Ectodermal cell (in vitro differentiated cells): ENCODE measurements at regions not wholly inside any gene's neighbourhood (a gene's known extent, or its start where the extent isn't known, plus 50 kb on each side); places are given as distances from the start of the nearest gene placed in this dataset.

Experiments used
- H3K27ac ChIP-seq: 2 replicates; pipeline ENCODE4 v1.7.0; 2013; ENCODE audit warnings: mild to moderate bottlenecking, low read depth, low read length; ENCODE audit not compliant: insufficient read depth, poor library complexity, severe bottlenecking
- H3K27me3 ChIP-seq: 2 replicates; pipeline ENCODE4 v1.7.0; 2013; ENCODE audit warnings: mild to moderate bottlenecking, low read length; ENCODE audit not compliant: insufficient read depth, control insufficient read depth, poor library complexity, severe bottlenecking
- H3K36me3 ChIP-seq: one replicate; pipeline ENCODE4 v1.7.0; 2013; ENCODE audit warnings: low read length; ENCODE audit not compliant: control insufficient read depth, insufficient read depth
- H3K4me1 ChIP-seq: one replicate; pipeline ENCODE4 v1.7.0; 2013; ENCODE audit warnings: low read length; ENCODE audit not compliant: control insufficient read depth, insufficient read depth
- H3K4me3 ChIP-seq: 2 replicates; pipeline ENCODE4 v1.7.0; 2013; ENCODE audit warnings: low read depth, low read length, control low read depth; ENCODE audit not compliant: insufficient read depth
- H3K9me3 ChIP-seq: 2 replicates; pipeline ENCODE4 v1.7.0; 2013; ENCODE audit warnings: mild to moderate bottlenecking, low read length, moderate library complexity; ENCODE audit not compliant: control insufficient read depth
- WGBS, 2 experiments: methylation state at CpG; one replicate each; pipeline ENCODE4 v1.1.7; 2013; ENCODE audit warnings: missing lambda C conversion rate in 2 of 2; 5-methylcytosine and 5-hydroxymethylcytosine counted together

DNA sequence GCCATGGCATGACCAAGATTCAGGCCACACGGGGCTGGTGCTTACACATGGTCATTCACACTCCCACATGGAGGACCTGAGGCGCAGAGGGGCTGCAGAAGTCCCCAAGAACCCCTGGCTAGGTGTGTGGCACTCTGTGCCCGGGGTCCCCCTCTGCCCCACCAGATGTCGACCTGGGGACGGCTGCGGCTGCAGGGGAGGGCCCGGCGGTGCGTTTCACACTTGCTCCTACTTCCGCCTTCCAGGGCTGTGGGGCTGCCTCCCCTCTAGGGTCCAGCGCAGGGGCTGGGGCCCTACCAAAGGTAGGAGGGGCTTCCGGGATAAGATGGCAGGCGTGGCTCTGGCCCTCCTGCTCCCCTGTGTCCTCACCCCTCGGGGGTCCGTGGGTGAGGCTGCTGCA, 81.1 kb upstream of the SLCO4A1 start:
- Histone ChIP-seq H3K4me3 (no peak overlapping the region), H3K36me3 (no peaks in the 10 kb centered on the region), H3K27ac (no peak overlapping the region), H3K27me3 (no peaks in the 10 kb centered on the region), H3K4me1 (peaks cover 21% of the 10 kb centered on the region), H3K9me3 (no peaks in the 10 kb centered on the region)
- WGBS, 2 experiments: 88 to 90% methylated on average over 15 of the region's 15 CpGs

DNA sequence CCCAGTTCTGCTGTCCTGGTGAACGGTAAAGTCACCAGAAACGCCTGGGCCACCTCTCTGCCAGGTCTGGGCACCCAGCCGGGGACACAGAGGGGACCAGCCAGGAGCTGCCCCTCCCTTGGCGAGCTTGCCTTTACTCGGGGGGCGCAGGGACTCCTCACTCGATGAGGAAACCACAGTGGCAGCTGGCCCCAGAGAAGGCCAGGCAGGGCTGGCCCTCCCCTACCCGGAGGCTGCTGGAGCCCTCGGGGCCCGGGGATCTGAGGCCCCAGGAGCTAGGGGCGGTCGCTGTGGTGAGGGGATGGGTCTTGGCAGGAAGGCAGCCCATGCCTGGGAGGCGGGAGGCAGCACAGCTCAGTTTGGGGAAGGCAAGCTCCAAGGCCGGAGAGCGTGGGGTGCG, 80.4 kb upstream of the SLCO4A1 start:
- H3K27ac ChIP-seq: no peak overlapping the region
- WGBS, 2 experiments: 70 to 71% methylated on average over 16 of the region's 16 CpGs

DNA sequence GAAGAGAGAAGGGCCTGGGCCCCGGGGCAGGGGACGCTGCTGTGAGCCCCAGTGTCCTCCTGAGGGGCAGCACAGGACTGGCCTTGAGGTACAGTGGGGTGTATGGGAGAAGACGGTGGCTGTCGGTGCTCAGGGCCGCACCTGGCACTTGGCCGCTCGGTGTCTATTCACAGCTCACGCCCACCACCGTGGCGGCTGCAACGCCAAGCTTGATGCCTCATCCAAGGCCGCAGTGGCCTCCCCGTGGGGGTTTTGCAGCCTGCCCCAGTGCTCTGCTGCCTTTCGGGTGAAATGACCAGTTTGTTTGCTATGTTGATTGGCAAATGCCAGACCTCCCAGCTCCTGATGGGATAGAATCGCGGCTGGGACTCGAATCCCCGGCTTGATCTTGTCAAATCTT, 79.5 kb upstream of the SLCO4A1 start:
- Histone ChIP-seq H3K27ac (no peak overlapping the region), H3K27me3 (no peaks in the 10 kb centered on the region), H3K4me1 (peaks cover 21% of the 10 kb centered on the region), H3K9me3 (no peaks in the 10 kb centered on the region), H3K4me3 (no peak overlapping the region), H3K36me3 (no peaks in the 10 kb centered on the region)
- WGBS, 2 experiments: 92 to 93% methylated on average over 18 of the region's 18 CpGs

More for the DNA sequence above, 80.4 kb upstream of the SLCO4A1 start:
- Histone ChIP-seq H3K9me3 (no peaks in the 10 kb centered on the region), H3K36me3 (no peaks in the 10 kb centered on the region), H3K4me1 (peaks cover 21% of the 10 kb centered on the region), H3K4me3 (no peak overlapping the region), H3K27me3 (no peaks in the 10 kb centered on the region)

DNA sequence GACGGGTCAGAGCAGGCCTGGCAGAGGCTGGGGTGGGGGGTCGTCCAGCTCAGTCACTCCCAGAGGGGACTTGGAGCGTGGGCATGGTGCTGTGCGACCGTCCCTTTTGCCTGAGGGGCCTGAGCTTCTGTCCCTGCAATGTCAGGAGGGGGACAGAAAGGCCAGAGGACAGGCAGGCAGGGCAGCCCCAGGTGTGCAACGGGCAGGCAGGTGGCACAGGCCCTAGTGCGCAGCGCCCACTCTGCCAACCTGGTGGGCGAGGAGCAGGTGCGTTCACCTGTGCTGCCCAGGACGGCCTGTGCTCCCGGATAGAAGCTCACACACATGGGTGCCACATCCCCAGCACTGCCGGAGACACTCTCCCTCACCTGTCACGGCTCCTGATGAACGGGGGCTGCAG, 78.7 kb upstream of the SLCO4A1 start:
- Histone ChIP-seq H3K27ac (no peak overlapping the region), H3K4me3 (no peak overlapping the region), H3K27me3 (no peaks in the 10 kb centered on the region), H3K9me3 (no peaks in the 10 kb centered on the region), H3K4me1 (peaks cover 15% of the 10 kb centered on the region), H3K36me3 (no peaks in the 10 kb centered on the region)
- 84 to 85% methylated on average over 15 of the region's 15 CpGs for WGBS, 2 experiments

DNA sequence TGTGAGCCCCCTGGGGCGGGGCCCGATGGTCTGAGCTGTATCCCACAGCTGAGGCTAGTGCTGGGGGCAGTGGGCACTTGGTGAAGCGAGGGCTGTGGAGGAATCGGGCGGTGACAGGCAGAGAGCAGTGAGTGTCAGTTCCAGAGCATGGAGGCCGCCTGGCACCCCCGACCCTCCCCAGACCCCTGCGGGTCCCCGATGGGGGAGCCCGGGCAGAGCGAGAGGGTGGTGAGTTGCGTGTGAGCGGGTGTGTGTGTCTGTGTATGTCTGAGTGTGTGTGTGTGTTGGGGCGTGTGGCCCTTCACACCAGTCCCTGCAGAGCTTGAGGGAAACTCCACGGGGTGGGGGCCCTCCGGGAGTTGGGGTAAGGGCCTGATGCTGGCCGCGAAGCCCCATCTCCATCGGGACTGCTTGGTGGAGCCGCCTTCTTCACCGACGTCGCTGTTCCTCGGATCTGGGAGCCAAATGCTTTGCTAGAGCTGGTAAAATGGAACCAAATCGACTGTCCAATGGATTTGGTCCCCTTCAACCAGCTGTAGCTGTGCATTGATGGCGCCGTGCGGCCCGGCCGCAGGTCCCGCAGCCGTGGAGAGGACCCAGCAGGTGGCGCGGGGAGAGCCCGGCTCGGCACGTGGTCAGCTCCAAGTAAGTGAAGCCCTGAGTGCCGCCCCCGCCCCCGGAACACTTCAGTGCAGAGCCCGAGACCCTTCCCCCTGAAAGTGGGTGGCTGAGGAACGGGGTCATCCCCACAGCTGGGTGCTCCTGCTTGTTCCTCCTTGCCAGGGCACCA, 77.7 kb upstream of the SLCO4A1 start:
- H3K27ac ChIP-seq: no peak overlapping the region
- 91 to 92% methylated on average over 42 of the region's 42 CpGs for WGBS, 2 experiments
- H3K27me3 ChIP-seq: no peaks in the 10 kb centered on the region
- no peaks in the 10 kb centered on the region for H3K36me3 ChIP-seq
- no peak overlapping the region for H3K4me3 ChIP-seq
- no peaks in the 10 kb centered on the region for H3K9me3 ChIP-seq
- peaks cover 14% of the 10 kb centered on the region for H3K4me1 ChIP-seq

DNA sequence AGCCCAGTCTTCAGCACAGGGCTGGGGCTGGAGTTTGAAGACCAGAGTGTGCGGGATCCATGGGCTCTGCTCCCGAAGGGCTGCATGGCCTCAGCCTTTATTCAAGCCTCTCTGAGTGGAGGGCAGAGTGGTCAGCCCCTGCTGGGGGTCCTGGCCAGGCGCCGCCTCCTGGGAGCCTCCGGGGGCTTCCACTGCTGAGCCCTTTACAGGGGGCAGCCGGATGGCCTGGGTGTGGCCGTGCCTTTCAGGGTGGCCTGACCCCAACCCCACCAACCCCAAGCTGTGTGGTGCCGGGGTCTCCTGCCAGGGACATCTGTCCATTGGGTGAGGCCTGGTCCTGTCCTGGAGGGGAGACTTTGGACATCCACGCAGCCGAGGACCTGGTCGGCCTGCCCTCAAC, 76.0 kb upstream of the SLCO4A1 start:
- Histone ChIP-seq H3K4me1 (peaks cover 10% of the 10 kb centered on the region), H3K4me3 (no peak overlapping the region), H3K27ac (no peak overlapping the region), H3K9me3 (no peaks in the 10 kb centered on the region), H3K36me3 (no peaks in the 10 kb centered on the region), H3K27me3 (no peaks in the 10 kb centered on the region)
- 89 to 91% methylated on average over 11 of the region's 11 CpGs for WGBS, 2 experiments

DNA sequence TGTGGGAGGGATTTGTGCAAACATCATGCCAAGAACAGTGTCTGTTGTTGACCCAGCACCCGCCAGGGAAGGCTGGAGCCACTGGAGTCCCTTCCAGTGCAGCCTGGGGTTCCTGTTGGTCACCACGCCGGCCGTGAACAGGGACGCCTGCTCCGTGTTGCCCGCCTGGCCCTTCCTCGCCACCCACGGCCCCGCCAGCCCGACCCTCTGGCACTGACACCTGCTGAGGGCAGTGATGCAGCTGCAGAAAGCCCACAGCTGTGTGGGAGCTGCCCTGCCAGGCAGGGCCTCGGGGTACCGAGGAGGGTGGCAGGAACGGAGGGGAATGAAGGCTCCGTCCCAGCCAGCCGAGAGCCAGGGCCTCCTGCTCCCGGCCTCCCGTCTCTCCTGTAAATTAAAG, 75.5 kb upstream of the SLCO4A1 start:
- H3K4me3 ChIP-seq: no peak overlapping the region
- H3K27ac ChIP-seq: no peak overlapping the region
- peaks cover 7% of the 10 kb centered on the region for H3K4me1 ChIP-seq
- no peaks in the 10 kb centered on the region for H3K27me3 ChIP-seq
- 93 to 94% methylated on average over 18 of the region's 18 CpGs for WGBS, 2 experiments
- H3K9me3 ChIP-seq: no peaks in the 10 kb centered on the region
- H3K36me3 ChIP-seq: no peaks in the 10 kb centered on the region

DNA sequence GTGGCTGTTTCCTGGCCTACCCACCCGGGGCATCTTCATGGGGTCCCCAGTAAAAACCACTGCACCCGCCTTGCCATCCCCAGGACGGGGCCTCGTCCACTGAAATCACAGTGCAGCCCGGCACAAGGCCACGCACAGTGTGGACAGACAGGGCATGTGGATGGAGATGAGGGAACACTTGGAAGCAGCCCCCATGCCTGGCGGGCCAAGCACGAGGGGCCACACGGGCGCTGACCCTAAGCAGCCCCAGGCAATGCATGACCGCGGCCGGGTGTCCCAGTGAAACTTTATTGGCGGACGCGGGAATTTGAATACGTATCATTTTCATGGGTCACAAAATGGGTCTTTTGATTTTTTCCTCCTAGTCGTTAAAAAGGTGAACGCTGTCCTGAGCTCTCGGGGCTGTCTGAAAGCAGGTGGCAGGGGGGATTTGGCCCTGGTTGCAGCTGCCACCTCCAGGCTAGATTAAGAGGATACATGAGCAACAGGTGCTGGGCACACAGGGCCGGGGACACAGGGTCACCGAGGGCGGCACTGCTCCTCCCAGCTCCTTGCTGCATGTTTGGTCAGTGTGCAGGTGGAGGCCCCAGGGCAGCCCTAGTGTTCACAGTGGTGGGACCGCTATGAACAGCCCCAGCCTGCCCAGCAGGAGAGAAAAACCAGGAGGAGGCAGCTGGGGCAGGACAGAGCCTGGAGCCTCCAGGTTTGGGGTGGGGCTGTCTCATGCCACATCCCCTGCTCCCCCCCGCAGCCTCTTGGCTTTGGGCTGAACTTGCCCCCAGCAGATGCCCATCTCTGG, 74.9 kb upstream of the SLCO4A1 start:
- Histone ChIP-seq H3K36me3 (no peaks in the 10 kb centered on the region), H3K9me3 (no peaks in the 10 kb centered on the region), H3K27ac (no peak overlapping the region), H3K4me1 (peaks cover under 1% of the 10 kb centered on the region), H3K4me3 (no peak overlapping the region), H3K27me3 (no peaks in the 10 kb centered on the region)
- WGBS, 2 experiments: 93 to 94% methylated on average over 25 of the region's 25 CpGs

DNA sequence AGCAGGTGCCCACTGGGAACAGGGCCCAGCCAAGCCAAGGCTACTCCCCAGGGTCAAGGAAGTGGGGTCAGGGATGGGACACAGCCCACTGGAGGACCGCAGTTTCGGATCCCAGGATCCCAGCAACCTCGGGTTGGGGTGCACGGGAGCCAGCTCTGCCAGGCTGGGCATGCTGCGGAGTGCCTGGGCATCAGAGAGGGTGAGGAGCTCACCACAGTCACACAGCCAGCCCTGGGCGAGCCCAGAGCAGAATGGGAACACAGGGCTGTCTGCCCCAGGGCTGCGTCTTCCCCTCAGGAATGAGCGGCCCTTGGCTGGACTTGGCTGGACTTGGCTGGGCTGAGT, 74.3 kb upstream of the SLCO4A1 start:
- 94% methylated on average over 8 of the region's 8 CpGs for WGBS, 2 experiments
- no peaks in the 10 kb centered on the region for H3K9me3 ChIP-seq
- H3K4me3 ChIP-seq: no peak overlapping the region
- no peaks in the 10 kb centered on the region for H3K27me3 ChIP-seq
- H3K4me1 ChIP-seq: no peaks in the 10 kb centered on the region
- no peaks in the 10 kb centered on the region for H3K36me3 ChIP-seq
- H3K27ac ChIP-seq: no peak overlapping the region

DNA sequence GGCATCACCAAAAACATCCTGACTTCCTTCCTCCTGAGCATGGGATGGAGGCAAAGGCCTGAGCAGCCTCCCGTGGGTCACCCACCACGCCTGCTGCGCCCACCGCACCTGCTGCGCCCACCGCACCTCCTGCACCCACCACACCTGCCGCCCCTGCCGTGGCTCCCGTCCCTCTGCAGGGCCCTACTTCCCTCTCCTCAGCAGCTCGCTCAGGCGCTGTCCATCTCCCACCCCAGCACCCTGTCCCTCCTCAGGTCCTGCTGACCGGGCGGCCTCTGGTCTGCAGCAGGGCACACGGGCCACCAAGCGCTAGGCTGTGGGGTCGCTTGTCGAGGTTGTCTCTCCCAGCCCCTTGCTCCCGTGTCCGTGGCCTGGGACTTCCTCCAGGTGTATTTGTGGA, 72.7 kb upstream of the SLCO4A1 start:
- WGBS, 2 experiments: 89 to 91% methylated on average over 19 of the region's 19 CpGs
- H3K36me3 ChIP-seq: no peaks in the 10 kb centered on the region
- H3K4me1 ChIP-seq: no peaks in the 10 kb centered on the region
- H3K4me3 ChIP-seq: no peak overlapping the region
- H3K27ac ChIP-seq: no peak overlapping the region
- peaks cover 11% of the 10 kb centered on the region for H3K27me3 ChIP-seq
- H3K9me3 ChIP-seq: no peaks in the 10 kb centered on the region
